ENCODE measurements at regions not wholly inside any gene's neighbourhood (a gene's known extent, or its start where the extent isn't known, plus 50 kb on each side); places are given as distances from the start of the nearest gene placed in this dataset.

GRCh38 chr4:181737744-181738143, 505.5 kb upstream of the TENM3 start:
- DNase-seq (ENCODE audit: low spot score): no peak

GRCh38 chr4:181739031-181739430, 504.2 kb upstream of the TENM3 start:
- DNase-seq (ENCODE audit: low spot score): no peak

GRCh38 chr4:181741513-181741912, 501.7 kb upstream of the TENM3 start:
- DNase-seq (ENCODE audit: low spot score): no peak

GRCh38 chr4:181745933-181746625, 497.1 kb upstream of the TENM3 start:
- no peak for DNase-seq (ENCODE audit: low spot score)

- no peak for DNase-seq (ENCODE audit: low spot score)
These were observed 494.6 kb upstream of the TENM3 start for GRCh38 chr4:181748581-181748980.

GRCh38 chr4:181752516-181752915, 490.7 kb upstream of the TENM3 start:
- DNase-seq (ENCODE audit: low spot score): no peak

- no peak for DNase-seq (ENCODE audit: low spot score)
These were observed 490.0 kb upstream of the TENM3 start for GRCh38 chr4:181753207-181753606.

GRCh38 chr4:181755846-181756245, 487.4 kb upstream of the TENM3 start:
- no peak for DNase-seq (ENCODE audit: low spot score)

GRCh38 chr4:181756451-181757095, 486.6 kb upstream of the TENM3 start:
- no peak for DNase-seq (ENCODE audit: low spot score)

- no peak for DNase-seq (ENCODE audit: low spot score)
These were observed 486.1 kb upstream of the TENM3 start for GRCh38 chr4:181757098-181757497.

GRCh38 chr4:181757910-181758660, 485.1 kb upstream of the TENM3 start:
- DNase-seq (ENCODE audit: low spot score): no peak

GRCh38 chr4:181760560-181760959, 482.6 kb upstream of the TENM3 start:
- DNase-seq (ENCODE audit: low spot score): no peak

- DNase-seq (ENCODE audit: low spot score): no peak
These were observed 482.0 kb upstream of the TENM3 start for GRCh38 chr4:181761156-181761555.

- DNase-seq (ENCODE audit: low spot score): no peak
These were observed 477.1 kb upstream of the TENM3 start for GRCh38 chr4:181766061-181766548.

- no peak for DNase-seq (ENCODE audit: low spot score)
These were observed 472.2 kb upstream of the TENM3 start for GRCh38 chr4:181770971-181771370.

GRCh38 chr4:181775298-181775697, 467.9 kb upstream of the TENM3 start:
- DNase-seq (ENCODE audit: low spot score): no peak

GRCh38 chr4:181776264-181777054, 466.7 kb upstream of the TENM3 start:
- no peak for DNase-seq (ENCODE audit: low spot score)

GRCh38 chr4:181777518-181777917, 465.7 kb upstream of the TENM3 start:
- no peak for DNase-seq (ENCODE audit: low spot score)

- DNase-seq (ENCODE audit: low spot score): no peak
These were observed 458.3 kb upstream of the TENM3 start for GRCh38 chr4:181784881-181785280.

- no peak for DNase-seq (ENCODE audit: low spot score)
These were observed 450.6 kb upstream of the TENM3 start for GRCh38 chr4:181792641-181793040.

- DNase-seq (ENCODE audit: low spot score): no peak
These were observed 450.1 kb upstream of the TENM3 start for GRCh38 chr4:181793096-181793495.

GRCh38 chr4:181796502-181796901, 446.7 kb upstream of the TENM3 start:
- no peak for DNase-seq (ENCODE audit: low spot score)
